Choroid plexus epithelial cell (primary cell): ENCODE measurements at regions not wholly inside any gene's neighbourhood (a gene's known extent, or its start where the extent isn't known, plus 50 kb on each side); places are given as distances from the start of the nearest gene placed in this dataset.
"Not testable (repeated sequence)": the region's sequence is repeated elsewhere in the genome, so short reads cannot be mapped to it uniquely, and the experiment has no call there.

Experiments
- DNase-seq: peaks from one replicate; pipeline ENCODE4 v3.0.0-alpha.2; 2010; ENCODE audit warnings: low read depth
- H3K4me3 ChIP-seq: 2 replicates; pipeline ENCODE4 v1.5.1; 2011; ENCODE audit warnings: low read depth, mild to moderate bottlenecking, control low read depth, low read length, moderate library complexity
- CTCF ChIP-seq: conservative IDR thresholded peaks from 2 replicates; pipeline ENCODE4 v1.5.1; 2011; ENCODE audit warnings: low read depth, mild to moderate bottlenecking, control low read depth, inconsistent platforms, low read length, moderate library complexity

GRCh38 chr10:45249978-45250693, 65.3 kb downstream of the OR13A1 start:
- peak overlapping the region; percentile 49 for H3K4me3 ChIP-seq
- peak; percentile 78 for DNase-seq
- TF ChIP-seq CTCF = peak; percentile 54

GRCh38 chr10:45250694-45251075, 64.7 kb downstream of the OR13A1 start:
- not testable (repeated sequence) for H3K4me3 ChIP-seq, DNase-seq
